Endothelial cell of umbilical vein (primary cell): ENCODE measurements at regions not wholly inside any gene's neighbourhood (a gene's known extent, or its start where the extent isn't known, plus 50 kb on each side); places are given as distances from the start of the nearest gene placed in this dataset.

Experiments
- EZH2 ChIP-seq: IDR thresholded peaks from 2 replicates; pipeline ENCODE4 v1.6.1; 2012; ENCODE audit warnings: borderline replicate concordance, low read depth, mild to moderate bottlenecking, moderate library complexity, low read length, inconsistent platforms; ENCODE audit not compliant: severe bottlenecking
- JUN ChIP-seq: IDR thresholded peaks from 2 replicates; pipeline ENCODE4 v1.6.1; 2011; ENCODE audit warnings: borderline replicate concordance, low read depth; ENCODE audit not compliant: insufficient read length, insufficient read depth
- POLR2A ChIP-seq: IDR thresholded peaks from 2 replicates; pipeline ENCODE4 v1.6.1; 2012; ENCODE audit warnings: low read depth, mild to moderate bottlenecking, control low read depth, low read length
- POLR2AphosphoS5 ChIP-seq: IDR thresholded peaks from 2 replicates; pipeline ENCODE4 v1.6.1; 2012; ENCODE audit warnings: low read depth, mild to moderate bottlenecking, control low read depth, low read length, moderate library complexity; ENCODE audit not compliant: insufficient read depth
- TF ChIP-seq, protein P1 (sequence below), 2 donors: IDR thresholded peaks; 1 replicate in 1 of 2; 2 replicates in 1 of 2; pipeline ENCODE4 v1.5.1; 2011; ENCODE audit warnings: low read length in 2 of 2, mild to moderate bottlenecking in 2 of 2, moderate library complexity in 2 of 2, control low read depth in 1 of 2, inconsistent platforms in 1 of 2, low read depth in 1 of 2; ENCODE audit not compliant: insufficient read depth in 1 of 2; ENCODE audit errors: extremely low read depth in 1 of 2

DNA sequence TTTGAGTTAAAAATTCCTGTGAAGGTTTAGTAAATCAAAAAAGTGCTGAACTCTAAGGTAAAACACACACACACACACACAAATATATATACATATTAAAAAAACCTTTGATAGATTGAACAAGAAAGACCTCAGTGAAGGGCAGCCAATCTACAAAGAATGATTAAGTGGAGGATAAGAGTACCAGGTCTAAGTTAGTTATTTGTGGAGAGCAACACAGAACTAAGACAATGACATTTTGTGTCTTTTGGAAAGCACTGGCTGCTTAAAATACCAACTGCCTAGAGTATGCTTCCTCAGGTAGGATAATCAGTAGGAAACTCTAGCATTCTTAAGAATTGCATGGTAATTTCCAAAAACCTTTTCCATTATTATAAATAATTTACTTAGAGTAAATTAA, 481.4 kb upstream of the SYT4 start:
- TF ChIP-seq, protein P1, sequence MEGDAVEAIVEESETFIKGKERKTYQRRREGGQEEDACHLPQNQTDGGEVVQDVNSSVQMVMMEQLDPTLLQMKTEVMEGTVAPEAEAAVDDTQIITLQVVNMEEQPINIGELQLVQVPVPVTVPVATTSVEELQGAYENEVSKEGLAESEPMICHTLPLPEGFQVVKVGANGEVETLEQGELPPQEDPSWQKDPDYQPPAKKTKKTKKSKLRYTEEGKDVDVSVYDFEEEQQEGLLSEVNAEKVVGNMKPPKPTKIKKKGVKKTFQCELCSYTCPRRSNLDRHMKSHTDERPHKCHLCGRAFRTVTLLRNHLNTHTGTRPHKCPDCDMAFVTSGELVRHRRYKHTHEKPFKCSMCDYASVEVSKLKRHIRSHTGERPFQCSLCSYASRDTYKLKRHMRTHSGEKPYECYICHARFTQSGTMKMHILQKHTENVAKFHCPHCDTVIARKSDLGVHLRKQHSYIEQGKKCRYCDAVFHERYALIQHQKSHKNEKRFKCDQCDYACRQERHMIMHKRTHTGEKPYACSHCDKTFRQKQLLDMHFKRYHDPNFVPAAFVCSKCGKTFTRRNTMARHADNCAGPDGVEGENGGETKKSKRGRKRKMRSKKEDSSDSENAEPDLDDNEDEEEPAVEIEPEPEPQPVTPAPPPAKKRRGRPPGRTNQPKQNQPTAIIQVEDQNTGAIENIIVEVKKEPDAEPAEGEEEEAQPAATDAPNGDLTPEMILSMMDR (IDR thresholded peaks at IDR 0.05; ENCODE audit: extremely low read depth in 1 of 2, insufficient read depth in 1 of 2, low read depth in 1 of 2, low read length in 2 of 2): no peak
- TF ChIP-seq POLR2AphosphoS5 (no peak), POLR2A (no peak), EZH2 (no peak), JUN (no peak)
